BE2C (cell line): ENCODE measurements at regions not wholly inside any gene's neighbourhood (a gene's known extent, or its start where the extent isn't known, plus 50 kb on each side); places are given as distances from the start of the nearest gene placed in this dataset.
"Not testable (repeated sequence)": the region's sequence is repeated elsewhere in the genome, so short reads cannot be mapped to it uniquely, and the experiment has no call there.

ENCODE experiments used
- DNase-seq: peaks from one replicate; pipeline ENCODE4 v3.0.0-alpha.2; 2020
- H3K27me3 ChIP-seq: fragments of 250-450 bp; sonication (Bioruptor Pico); 2 replicates; pipeline ENCODE4 v1.5.1; 2020; ENCODE audit warnings: mild to moderate bottlenecking
- H3K36me3 ChIP-seq: fragments of 250-450 bp; sonication (Bioruptor Pico); 2 replicates; pipeline ENCODE4 v1.5.1; 2020; ENCODE audit warnings: mild to moderate bottlenecking
- H3K4me1 ChIP-seq: fragments of 250-450 bp; sonication (Bioruptor Pico); 2 replicates; pipeline ENCODE4 v1.5.1; 2020
- H3K4me3 ChIP-seq: 2 replicates; pipeline ENCODE4 v1.5.1; 2011; ENCODE audit warnings: low read depth, low read length
- H3K9me3 ChIP-seq: fragments of 250-450 bp; sonication (Bioruptor Pico); 2 replicates; pipeline ENCODE4 v1.5.1; 2020
- TF ChIP-seq, protein P1 (sequence below): IDR thresholded peaks from 2 replicates; pipeline ENCODE4 v1.5.1; 2012; ENCODE audit warnings: mild to moderate bottlenecking, low read depth, low read length

DNA sequence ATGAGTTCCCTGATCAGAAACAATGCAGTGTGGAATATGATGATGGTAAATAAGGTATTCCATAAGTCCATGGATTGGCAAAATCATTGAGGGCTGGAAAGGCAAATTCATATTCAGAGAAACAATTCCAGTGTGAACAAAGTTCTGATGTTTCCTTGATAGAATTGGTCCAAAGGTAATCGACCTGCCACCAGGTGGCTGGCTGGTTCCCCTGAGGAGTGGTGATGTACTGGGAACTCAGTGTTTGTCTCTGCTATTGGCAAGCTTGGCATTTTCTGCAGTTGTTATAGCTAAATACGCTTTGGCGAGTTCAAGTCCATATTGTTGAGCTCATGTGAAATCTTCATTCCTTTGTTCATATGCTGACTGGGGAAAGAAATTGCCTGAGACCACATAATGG is 165.5 kb upstream of the PTGFR start:
- no peaks in the 10 kb centered on the region for H3K27me3 ChIP-seq
- TF ChIP-seq, protein P1, sequence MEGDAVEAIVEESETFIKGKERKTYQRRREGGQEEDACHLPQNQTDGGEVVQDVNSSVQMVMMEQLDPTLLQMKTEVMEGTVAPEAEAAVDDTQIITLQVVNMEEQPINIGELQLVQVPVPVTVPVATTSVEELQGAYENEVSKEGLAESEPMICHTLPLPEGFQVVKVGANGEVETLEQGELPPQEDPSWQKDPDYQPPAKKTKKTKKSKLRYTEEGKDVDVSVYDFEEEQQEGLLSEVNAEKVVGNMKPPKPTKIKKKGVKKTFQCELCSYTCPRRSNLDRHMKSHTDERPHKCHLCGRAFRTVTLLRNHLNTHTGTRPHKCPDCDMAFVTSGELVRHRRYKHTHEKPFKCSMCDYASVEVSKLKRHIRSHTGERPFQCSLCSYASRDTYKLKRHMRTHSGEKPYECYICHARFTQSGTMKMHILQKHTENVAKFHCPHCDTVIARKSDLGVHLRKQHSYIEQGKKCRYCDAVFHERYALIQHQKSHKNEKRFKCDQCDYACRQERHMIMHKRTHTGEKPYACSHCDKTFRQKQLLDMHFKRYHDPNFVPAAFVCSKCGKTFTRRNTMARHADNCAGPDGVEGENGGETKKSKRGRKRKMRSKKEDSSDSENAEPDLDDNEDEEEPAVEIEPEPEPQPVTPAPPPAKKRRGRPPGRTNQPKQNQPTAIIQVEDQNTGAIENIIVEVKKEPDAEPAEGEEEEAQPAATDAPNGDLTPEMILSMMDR = no peak
- no peak overlapping the region for H3K4me3 ChIP-seq
- DNase-seq = no peak
- no peaks in the 10 kb centered on the region for H3K4me1 ChIP-seq
- H3K36me3 ChIP-seq = no peaks in the 10 kb centered on the region
- no peaks in the 10 kb centered on the region for H3K9me3 ChIP-seq

DNA sequence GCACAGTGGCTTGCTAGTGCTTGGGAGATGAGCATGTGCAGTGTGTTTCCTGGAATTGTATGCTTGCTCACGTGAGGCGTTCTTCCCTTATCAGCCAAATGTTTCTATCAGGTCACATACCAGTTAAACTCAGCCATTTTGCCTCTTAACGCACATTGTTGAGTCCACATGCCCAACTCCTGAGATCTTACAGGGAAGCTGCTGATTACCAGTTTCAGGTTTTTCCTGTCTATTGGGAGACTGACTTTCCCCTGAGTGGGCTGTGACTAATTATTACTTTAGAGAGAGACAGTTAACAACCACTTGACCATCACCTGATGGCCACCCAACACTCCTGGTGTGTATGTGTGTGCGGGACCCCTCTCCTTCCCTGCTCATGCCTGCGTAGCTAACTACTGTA is 161.3 kb upstream of the PTGFR start:
- TF ChIP-seq, protein P1 = no peak
- no peaks in the 10 kb centered on the region for H3K27me3 ChIP-seq
- no peaks in the 10 kb centered on the region for H3K9me3 ChIP-seq
- H3K36me3 ChIP-seq = no peaks in the 10 kb centered on the region
- H3K4me1 ChIP-seq = no peaks in the 10 kb centered on the region
- no peak for DNase-seq
- H3K4me3 ChIP-seq = no peak overlapping the region

DNA sequence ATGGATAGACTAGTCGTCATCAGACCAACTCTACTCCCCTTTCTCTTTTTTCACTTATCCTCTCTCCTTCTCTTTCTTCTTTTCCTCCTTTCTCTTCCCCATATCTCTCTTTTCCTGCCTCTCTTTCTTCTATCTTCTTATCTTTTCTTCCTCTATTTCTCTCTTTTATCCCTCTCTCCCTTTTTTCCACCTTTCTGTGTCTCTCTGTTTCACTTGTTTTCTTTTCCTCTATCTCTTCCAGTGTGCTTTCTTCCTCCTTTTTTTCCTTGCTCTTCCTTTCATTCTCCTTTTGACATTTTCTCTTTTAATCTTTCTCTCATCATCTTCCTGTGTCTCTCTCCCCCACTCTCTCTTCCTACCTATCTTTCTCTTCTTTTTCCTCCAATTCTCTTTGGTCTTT is 159.0 kb upstream of the PTGFR start:
- no peaks in the 10 kb centered on the region for H3K36me3 ChIP-seq
- no peaks in the 10 kb centered on the region for H3K27me3 ChIP-seq
- TF ChIP-seq, protein P1 = no peak
- no peak for DNase-seq
- no peaks in the 10 kb centered on the region for H3K9me3 ChIP-seq
- no peak overlapping the region for H3K4me3 ChIP-seq
- H3K4me1 ChIP-seq = no peaks in the 10 kb centered on the region

DNA sequence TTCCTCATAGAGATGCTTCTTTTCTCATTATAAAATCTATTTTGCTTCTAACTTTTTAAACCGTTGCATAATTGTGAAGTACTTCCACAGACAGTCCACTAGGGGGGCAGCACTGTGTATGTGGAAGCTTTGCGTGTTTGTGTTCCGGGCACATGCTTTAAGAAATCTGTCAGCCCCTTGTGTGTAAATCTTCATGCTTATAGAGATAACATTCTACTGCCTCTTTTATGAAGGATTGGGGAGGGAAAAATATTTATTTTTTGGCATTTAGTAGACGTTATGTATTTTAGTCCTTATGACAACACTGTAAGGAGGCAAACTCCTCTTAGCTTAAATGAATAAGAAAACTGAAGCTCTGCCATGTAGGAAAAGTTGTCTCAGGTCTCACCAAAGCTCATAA is 157.3 kb upstream of the PTGFR start:
- TF ChIP-seq, protein P1 = peak; percentile 53
- Histone ChIP-seq H3K9me3 (no peaks in the 10 kb centered on the region), H3K27me3 (no peaks in the 10 kb centered on the region), H3K4me3 (no peak overlapping the region), H3K4me1 (no peaks in the 10 kb centered on the region), H3K36me3 (no peaks in the 10 kb centered on the region)
- DNase-seq = no peak

DNA sequence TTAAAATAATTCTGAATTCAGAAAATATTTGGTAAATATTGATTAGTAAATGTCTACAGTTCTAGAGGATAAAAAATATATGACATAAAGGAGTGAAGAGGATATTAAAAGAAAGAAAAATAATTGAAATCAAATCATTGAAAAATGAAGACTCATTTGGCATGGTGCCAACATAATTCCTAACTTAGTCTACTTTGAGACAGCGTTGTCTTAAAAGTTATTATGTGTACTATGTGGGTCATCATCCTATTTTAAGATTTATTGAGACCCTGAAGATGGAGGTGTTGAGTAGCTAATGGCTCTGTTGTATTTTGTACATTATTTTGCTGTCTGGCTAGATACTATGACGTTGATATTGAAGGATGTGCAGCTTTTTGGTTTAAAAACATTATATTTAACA is 156.7 kb upstream of the PTGFR start:
- no peaks in the 10 kb centered on the region for H3K4me1 ChIP-seq
- H3K9me3 ChIP-seq = no peaks in the 10 kb centered on the region
- no peaks in the 10 kb centered on the region for H3K36me3 ChIP-seq
- H3K27me3 ChIP-seq = no peaks in the 10 kb centered on the region
- H3K4me3 ChIP-seq = no peak overlapping the region
- no peak for DNase-seq
- TF ChIP-seq, protein P1 = no peak

DNA sequence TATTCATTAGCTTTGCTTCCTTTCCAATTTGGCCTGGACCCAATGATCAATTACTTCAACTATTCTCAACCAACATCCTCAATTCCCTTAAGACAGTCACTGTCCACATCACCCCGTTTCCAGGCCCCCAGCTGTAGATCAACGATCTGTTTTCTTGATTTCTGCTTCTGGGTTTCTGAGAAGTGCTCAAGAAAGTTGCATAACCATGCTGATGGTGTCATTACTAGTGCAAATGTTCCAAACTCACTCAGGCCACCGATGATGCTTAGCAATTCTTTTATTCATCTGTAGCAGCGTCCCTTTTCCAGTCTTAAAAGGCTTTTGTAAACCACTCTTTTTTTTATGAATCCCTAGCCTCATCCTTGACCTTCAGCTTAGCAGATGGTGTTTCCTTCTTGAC is 155.8 kb upstream of the PTGFR start:
- Histone ChIP-seq H3K27me3 (no peaks in the 10 kb centered on the region), H3K36me3 (no peaks in the 10 kb centered on the region), H3K4me1 (no peaks in the 10 kb centered on the region), H3K9me3 (no peaks in the 10 kb centered on the region), H3K4me3 (no peak overlapping the region)
- no peak for DNase-seq
- TF ChIP-seq, protein P1 = no peak

DNA sequence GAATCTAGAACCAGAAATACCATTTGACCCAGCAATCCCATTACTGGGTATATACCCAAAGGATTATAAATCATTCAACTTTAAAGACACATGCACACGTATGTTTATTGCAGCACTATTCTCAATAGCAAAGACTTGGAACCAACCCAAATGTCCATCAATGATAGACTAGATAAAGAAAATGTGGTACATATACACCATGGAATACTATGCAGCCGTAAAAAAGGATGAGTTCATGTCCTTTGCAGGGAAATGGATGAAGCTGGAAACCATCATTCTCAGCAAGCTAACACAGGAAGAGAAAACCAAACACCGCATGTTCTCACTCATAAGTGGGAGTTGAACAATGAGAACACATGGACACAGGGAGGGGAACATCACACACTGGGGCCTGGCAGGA is 154.0 kb upstream of the PTGFR start:
- not testable (repeated sequence) for DNase-seq, H3K4me1 ChIP-seq, H3K36me3 ChIP-seq, H3K9me3 ChIP-seq, H3K4me3 ChIP-seq, H3K27me3 ChIP-seq
